ENCODE measurements at regions not wholly inside any gene's neighbourhood (a gene's known extent, or its start where the extent isn't known, plus 50 kb on each side); places are given as distances from the start of the nearest gene placed in this dataset.

DNA sequence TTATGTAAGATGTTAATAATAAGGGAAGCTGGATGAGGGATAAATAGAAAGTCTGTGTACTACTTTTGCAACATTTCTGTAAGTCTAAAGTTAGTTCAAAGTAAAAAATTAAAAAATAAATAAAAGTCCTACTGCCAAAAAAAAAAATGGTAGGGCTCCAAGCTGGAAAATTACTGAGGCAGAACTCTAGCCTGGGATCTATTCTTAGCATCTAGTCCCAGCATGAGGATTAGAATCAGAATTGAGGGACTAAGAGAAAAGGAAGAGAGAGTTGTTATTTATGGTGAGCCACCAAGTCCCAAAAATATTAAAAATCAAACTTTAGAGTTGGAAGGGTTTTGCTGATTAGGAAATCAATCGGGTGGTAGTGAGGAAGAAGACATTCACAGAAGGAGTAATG, 110.3 kb downstream of the CYB561 start (continued):
- TF ChIP-seq, protein P1, sequence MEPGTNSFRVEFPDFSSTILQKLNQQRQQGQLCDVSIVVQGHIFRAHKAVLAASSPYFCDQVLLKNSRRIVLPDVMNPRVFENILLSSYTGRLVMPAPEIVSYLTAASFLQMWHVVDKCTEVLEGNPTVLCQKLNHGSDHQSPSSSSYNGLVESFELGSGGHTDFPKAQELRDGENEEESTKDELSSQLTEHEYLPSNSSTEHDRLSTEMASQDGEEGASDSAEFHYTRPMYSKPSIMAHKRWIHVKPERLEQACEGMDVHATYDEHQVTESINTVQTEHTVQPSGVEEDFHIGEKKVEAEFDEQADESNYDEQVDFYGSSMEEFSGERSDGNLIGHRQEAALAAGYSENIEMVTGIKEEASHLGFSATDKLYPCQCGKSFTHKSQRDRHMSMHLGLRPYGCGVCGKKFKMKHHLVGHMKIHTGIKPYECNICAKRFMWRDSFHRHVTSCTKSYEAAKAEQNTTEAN (CRISPR knock-in tag; IDR thresholded peaks at IDR 0.05), result no peak
- TF ChIP-seq, protein P2, sequence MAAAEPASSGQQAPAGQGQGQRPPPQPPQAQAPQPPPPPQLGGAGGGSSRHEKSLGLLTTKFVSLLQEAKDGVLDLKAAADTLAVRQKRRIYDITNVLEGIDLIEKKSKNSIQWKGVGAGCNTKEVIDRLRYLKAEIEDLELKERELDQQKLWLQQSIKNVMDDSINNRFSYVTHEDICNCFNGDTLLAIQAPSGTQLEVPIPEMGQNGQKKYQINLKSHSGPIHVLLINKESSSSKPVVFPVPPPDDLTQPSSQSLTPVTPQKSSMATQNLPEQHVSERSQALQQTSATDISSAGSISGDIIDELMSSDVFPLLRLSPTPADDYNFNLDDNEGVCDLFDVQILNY (CRISPR knock-in tag; IDR thresholded peaks at IDR 0.05), result no peak
- TF ChIP-seq, protein P3, sequence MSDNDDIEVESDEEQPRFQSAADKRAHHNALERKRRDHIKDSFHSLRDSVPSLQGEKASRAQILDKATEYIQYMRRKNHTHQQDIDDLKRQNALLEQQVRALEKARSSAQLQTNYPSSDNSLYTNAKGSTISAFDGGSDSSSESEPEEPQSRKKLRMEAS (CRISPR knock-in tag; IDR thresholded peaks at IDR 0.05), result no peak

DNA sequence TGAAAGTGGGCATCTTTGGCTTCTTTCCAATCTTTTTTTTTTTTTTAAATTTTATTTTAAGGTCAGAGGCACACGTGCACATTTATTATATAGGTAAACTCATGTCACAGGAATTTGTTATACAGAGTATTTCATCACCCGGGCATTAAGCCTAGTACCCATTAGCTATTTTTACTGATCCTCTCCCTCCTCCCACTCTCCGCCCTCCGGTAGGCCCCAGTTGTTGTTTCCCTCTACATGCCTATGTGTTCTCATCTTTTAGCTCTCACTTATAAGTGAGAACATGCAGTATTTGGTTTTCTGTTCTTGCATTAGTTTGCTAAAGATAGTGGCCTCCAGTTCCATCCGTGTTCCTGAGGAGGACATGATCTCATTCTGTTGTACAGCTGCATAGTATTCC, 108.5 kb downstream of the CYB561 start:
- H3K9me3 Mint-ChIP-seq, result no peaks in the 10 kb centered on the region
- POLR2A ChIA-PET, result no interaction called here
- no peak overlapping the region for H3K4me3 Mint-ChIP-seq
- H3K4me1 Mint-ChIP-seq, result no peaks in the 10 kb centered on the region
- no peaks in the 10 kb centered on the region for H3K27me3 Mint-ChIP-seq (ENCODE audit: low read depth)
- DNase-seq (ENCODE audit: low spot score), result no peak
- H3K27ac Mint-ChIP-seq, result no peak overlapping the region
- no peak for ATAC-seq
- H3K36me3 Mint-ChIP-seq, result no peaks in the 10 kb centered on the region
- CTCF ChIA-PET, result no interaction called here
- TF ChIP-seq, protein P4, sequence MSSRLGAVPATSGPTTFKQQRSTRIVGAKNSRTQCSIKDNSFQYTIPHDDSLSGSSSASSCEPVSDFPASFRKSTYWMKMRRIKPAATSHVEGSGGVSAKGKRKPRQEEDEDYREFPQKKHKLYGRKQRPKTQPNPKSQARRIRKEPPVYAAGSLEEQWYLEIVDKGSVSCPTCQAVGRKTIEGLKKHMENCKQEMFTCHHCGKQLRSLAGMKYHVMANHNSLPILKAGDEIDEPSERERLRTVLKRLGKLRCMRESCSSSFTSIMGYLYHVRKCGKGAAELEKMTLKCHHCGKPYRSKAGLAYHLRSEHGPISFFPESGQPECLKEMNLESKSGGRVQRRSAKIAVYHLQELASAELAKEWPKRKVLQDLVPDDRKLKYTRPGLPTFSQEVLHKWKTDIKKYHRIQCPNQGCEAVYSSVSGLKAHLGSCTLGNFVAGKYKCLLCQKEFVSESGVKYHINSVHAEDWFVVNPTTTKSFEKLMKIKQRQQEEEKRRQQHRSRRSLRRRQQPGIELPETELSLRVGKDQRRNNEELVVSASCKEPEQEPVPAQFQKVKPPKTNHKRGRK (CRISPR knock-in tag; IDR thresholded peaks at IDR 0.05; ENCODE audit: borderline replicate concordance), result no peak
- TF ChIP-seq, protein P5, sequence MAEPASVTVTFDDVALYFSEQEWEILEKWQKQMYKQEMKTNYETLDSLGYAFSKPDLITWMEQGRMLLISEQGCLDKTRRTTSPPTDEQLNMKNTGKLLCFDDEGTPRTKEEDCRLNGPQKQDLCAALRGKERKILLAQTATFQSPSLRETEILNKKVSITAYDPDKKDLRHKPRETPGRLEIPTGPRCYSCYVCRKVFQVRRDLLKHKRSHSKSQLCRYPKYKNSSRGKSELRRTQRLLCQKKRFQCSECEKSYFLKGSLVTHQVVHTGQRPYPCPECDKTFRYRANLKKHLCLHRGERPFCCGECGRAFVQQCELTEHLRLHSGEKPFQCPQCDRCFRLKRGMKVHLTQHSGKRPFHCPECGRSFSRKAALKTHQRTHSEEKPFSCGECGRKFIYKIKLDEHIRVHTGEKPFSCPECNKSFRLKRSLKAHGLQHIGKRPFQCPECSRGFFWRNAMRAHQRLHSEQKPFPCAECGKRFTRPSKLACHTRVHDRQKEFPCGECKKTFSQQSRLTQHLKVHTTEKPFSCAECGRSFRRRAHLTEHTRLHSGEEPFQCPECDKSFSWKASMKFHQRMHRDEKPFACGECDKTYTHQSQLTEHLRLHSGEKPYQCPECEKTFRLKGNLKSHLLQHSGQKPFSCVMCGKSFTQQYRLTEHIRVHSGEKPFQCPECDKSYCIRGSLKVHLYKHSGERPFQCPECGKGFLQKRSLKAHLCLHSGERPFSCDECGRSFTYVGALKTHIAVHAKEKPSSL (CRISPR knock-in tag; conservative IDR thresholded peaks at IDR 0.05), result no peak
- TF ChIP-seq IRF2 (CRISPR knock-in tag; IDR thresholded peaks at IDR 0.05; ENCODE audit: borderline replicate concordance, low read depth), result no peak
- TF ChIP-seq HMGA2 (CRISPR knock-in tag; IDR thresholded peaks at IDR 0.05), result no peak
- TF ChIP-seq, protein P6, sequence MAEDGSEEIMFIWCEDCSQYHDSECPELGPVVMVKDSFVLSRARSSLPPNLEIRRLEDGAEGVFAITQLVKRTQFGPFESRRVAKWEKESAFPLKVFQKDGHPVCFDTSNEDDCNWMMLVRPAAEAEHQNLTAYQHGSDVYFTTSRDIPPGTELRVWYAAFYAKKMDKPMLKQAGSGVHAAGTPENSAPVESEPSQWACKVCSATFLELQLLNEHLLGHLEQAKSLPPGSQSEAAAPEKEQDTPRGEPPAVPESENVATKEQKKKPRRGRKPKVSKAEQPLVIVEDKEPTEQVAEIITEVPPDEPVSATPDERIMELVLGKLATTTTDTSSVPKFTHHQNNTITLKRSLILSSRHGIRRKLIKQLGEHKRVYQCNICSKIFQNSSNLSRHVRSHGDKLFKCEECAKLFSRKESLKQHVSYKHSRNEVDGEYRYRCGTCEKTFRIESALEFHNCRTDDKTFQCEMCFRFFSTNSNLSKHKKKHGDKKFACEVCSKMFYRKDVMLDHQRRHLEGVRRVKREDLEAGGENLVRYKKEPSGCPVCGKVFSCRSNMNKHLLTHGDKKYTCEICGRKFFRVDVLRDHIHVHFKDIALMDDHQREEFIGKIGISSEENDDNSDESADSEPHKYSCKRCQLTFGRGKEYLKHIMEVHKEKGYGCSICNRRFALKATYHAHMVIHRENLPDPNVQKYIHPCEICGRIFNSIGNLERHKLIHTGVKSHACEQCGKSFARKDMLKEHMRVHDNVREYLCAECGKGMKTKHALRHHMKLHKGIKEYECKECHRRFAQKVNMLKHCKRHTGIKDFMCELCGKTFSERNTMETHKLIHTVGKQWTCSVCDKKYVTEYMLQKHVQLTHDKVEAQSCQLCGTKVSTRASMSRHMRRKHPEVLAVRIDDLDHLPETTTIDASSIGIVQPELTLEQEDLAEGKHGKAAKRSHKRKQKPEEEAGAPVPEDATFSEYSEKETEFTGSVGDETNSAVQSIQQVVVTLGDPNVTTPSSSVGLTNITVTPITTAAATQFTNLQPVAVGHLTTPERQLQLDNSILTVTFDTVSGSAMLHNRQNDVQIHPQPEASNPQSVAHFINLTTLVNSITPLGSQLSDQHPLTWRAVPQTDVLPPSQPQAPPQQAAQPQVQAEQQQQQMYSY (CRISPR knock-in tag; IDR thresholded peaks at IDR 0.05), result no peak
- TF ChIP-seq RELA (CRISPR knock-in tag; IDR thresholded peaks at IDR 0.05; ENCODE audit: borderline replicate concordance), result no peak
- no peak for TF ChIP-seq GABPB1 (CRISPR knock-in tag; IDR thresholded peaks at IDR 0.05)
- no peak for TF ChIP-seq SP1 (CRISPR knock-in tag; conservative IDR thresholded peaks at IDR 0.05)
- TF ChIP-seq, protein P7, sequence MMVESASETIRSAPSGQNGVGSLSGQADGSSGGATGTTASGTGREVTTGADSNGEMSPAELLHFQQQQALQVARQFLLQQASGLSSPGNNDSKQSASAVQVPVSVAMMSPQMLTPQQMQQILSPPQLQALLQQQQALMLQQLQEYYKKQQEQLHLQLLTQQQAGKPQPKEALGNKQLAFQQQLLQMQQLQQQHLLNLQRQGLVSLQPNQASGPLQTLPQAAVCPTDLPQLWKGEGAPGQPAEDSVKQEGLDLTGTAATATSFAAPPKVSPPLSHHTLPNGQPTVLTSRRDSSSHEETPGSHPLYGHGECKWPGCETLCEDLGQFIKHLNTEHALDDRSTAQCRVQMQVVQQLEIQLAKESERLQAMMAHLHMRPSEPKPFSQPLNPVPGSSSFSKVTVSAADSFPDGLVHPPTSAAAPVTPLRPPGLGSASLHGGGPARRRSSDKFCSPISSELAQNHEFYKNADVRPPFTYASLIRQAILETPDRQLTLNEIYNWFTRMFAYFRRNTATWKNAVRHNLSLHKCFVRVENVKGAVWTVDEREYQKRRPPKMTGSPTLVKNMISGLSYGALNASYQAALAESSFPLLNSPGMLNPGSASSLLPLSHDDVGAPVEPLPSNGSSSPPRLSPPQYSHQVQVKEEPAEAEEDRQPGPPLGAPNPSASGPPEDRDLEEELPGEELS (CRISPR knock-in tag; IDR thresholded peaks at IDR 0.05), result no peak
- no peak for TF ChIP-seq SMAD4 (CRISPR knock-in tag; IDR thresholded peaks at IDR 0.05)
- TF ChIP-seq, protein P8, sequence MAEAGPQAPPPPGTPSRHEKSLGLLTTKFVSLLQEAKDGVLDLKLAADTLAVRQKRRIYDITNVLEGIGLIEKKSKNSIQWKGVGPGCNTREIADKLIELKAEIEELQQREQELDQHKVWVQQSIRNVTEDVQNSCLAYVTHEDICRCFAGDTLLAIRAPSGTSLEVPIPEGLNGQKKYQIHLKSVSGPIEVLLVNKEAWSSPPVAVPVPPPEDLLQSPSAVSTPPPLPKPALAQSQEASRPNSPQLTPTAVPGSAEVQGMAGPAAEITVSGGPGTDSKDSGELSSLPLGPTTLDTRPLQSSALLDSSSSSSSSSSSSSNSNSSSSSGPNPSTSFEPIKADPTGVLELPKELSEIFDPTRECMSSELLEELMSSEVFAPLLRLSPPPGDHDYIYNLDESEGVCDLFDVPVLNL (CRISPR knock-in tag; IDR thresholded peaks at IDR 0.05; ENCODE audit: borderline replicate concordance, low read depth), result no peak
- TF ChIP-seq CBFB (CRISPR knock-in tag; IDR thresholded peaks at IDR 0.05; ENCODE audit: low read depth), result no peak
- TF ChIP-seq EMX1 (CRISPR knock-in tag; IDR thresholded peaks at IDR 0.05), result no peak
- TF ChIP-seq, protein P9, sequence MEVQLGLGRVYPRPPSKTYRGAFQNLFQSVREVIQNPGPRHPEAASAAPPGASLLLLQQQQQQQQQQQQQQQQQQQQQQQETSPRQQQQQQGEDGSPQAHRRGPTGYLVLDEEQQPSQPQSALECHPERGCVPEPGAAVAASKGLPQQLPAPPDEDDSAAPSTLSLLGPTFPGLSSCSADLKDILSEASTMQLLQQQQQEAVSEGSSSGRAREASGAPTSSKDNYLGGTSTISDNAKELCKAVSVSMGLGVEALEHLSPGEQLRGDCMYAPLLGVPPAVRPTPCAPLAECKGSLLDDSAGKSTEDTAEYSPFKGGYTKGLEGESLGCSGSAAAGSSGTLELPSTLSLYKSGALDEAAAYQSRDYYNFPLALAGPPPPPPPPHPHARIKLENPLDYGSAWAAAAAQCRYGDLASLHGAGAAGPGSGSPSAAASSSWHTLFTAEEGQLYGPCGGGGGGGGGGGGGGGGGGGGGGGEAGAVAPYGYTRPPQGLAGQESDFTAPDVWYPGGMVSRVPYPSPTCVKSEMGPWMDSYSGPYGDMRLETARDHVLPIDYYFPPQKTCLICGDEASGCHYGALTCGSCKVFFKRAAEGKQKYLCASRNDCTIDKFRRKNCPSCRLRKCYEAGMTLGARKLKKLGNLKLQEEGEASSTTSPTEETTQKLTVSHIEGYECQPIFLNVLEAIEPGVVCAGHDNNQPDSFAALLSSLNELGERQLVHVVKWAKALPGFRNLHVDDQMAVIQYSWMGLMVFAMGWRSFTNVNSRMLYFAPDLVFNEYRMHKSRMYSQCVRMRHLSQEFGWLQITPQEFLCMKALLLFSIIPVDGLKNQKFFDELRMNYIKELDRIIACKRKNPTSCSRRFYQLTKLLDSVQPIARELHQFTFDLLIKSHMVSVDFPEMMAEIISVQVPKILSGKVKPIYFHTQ (CRISPR knock-in tag; IDR thresholded peaks at IDR 0.05), result no peak
- no peak for TF ChIP-seq ZNF317 (CRISPR knock-in tag; IDR thresholded peaks at IDR 0.05; ENCODE audit: borderline replicate concordance, low read depth)
- TF ChIP-seq, protein P10, sequence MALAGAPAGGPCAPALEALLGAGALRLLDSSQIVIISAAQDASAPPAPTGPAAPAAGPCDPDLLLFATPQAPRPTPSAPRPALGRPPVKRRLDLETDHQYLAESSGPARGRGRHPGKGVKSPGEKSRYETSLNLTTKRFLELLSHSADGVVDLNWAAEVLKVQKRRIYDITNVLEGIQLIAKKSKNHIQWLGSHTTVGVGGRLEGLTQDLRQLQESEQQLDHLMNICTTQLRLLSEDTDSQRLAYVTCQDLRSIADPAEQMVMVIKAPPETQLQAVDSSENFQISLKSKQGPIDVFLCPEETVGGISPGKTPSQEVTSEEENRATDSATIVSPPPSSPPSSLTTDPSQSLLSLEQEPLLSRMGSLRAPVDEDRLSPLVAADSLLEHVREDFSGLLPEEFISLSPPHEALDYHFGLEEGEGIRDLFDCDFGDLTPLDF (CRISPR knock-in tag; IDR thresholded peaks at IDR 0.05), result no peak

Measured in WTC11 (cell line).